Lower leg skin (tissue), 3 donors: ENCODE measurements at regions not wholly inside any gene's neighbourhood (a gene's known extent, or its start where the extent isn't known, plus 50 kb on each side); places are given as distances from the start of the nearest gene placed in this dataset.

Experiments
- CTCF ChIP-seq, 3 donors: fragments of 450-650 bp; IDR thresholded peaks; one replicate each; pipeline ENCODE4 v1.5.1; 2016; ENCODE audit warnings: antibody characterized with exemption in 3 of 3, mild to moderate bottlenecking in 3 of 3, moderate library complexity in 2 of 3
- POLR2A ChIP-seq, 2 donors: fragments of 450-650 bp; IDR thresholded peaks; one replicate each; pipeline ENCODE4 v1.6.1; 2016 to 2017; ENCODE audit warnings: antibody characterized with exemption in 2 of 2, mild to moderate bottlenecking in 1 of 2, moderate library complexity in 1 of 2

- TF ChIP-seq CTCF (IDR thresholded peaks at IDR 0.05) (no peak), POLR2A (IDR thresholded peaks at IDR 0.05) (no peak)
Measured at GRCh38 chr9:101902051-101902450, 163.6 kb upstream of the GRIN3A start.
